SK-N-SH treated with all-trans-retinoic acid at 6 μM for 48 hours (cell line): ENCODE measurements at regions not wholly inside any gene's neighbourhood (a gene's known extent, or its start where the extent isn't known, plus 50 kb on each side); places are given as distances from the start of the nearest gene placed in this dataset.
"Not testable (repeated sequence)": the region's sequence is repeated elsewhere in the genome, so short reads cannot be mapped to it uniquely, and the experiment has no call there.

Experiments
- ATAC-seq: fragments of 200-7000 bp; cut with Tn5 transposase; 3 replicates; pipeline ENCODE4 v1.9.1; 2020; ENCODE audit warnings: mild to moderate bottlenecking, moderate library complexity
- ARNTL ChIP-seq: fragments of 450-650 bp; formaldehyde crosslinking; IDR thresholded peaks from 2 replicates; pipeline ENCODE4 v1.5.0; 2020; ENCODE audit warnings: low read depth, mild to moderate bottlenecking, moderate library complexity, borderline replicate concordance
- BACH2 ChIP-seq: fragments of 250-450 bp; sonication (Bioruptor Pico); IDR thresholded peaks from 2 replicates; pipeline ENCODE4 v1.9.0; 2021; ENCODE audit warnings: mild to moderate bottlenecking, borderline replicate concordance
- CSDC2 ChIP-seq: fragments of 250-450 bp; sonication (Bioruptor Pico); IDR thresholded peaks from 2 replicates; pipeline ENCODE4 v1.5.0; 2020; ENCODE audit warnings: mild to moderate bottlenecking, moderate library complexity
- ESRRG ChIP-seq: fragments of 250-450 bp; sonication (Bioruptor Pico); IDR thresholded peaks from 2 replicates; pipeline ENCODE4 v1.6.1; 2021; ENCODE audit warnings: mild to moderate bottlenecking
- GLIS3 ChIP-seq: fragments of 250-450 bp; sonication (Bioruptor Pico); IDR thresholded peaks from 2 replicates; pipeline ENCODE4 v1.5.0; 2020; ENCODE audit warnings: mild to moderate bottlenecking, moderate library complexity
- ISL1 ChIP-seq: fragments of 250-450 bp; sonication (Bioruptor Pico); IDR thresholded peaks from 2 replicates; pipeline ENCODE4 v2.1.2; 2022; ENCODE audit warnings: mild to moderate bottlenecking, moderate library complexity
- OSR1 ChIP-seq: fragments of 250-450 bp; sonication (Bioruptor Pico); IDR thresholded peaks from 2 replicates; pipeline ENCODE4 v1.8.0; 2022; ENCODE audit warnings: moderate library complexity, mild to moderate bottlenecking, inconsistent platforms
- PATZ1 ChIP-seq: fragments of 250-450 bp; sonication (Bioruptor Pico); IDR thresholded peaks from 2 replicates; pipeline ENCODE4 v1.8.0; 2020; ENCODE audit warnings: mild to moderate bottlenecking, moderate library complexity, borderline replicate concordance
- PPARA ChIP-seq: fragments of 250-450 bp; sonication (Bioruptor Pico); IDR thresholded peaks from 2 replicates; pipeline ENCODE4 v1.5.0; 2020; ENCODE audit warnings: mild to moderate bottlenecking, borderline replicate concordance
- RARB ChIP-seq: fragments of 250-450 bp; sonication (Bioruptor Pico); IDR thresholded peaks from 2 replicates; pipeline ENCODE4 v1.8.0; 2021; ENCODE audit warnings: mild to moderate bottlenecking, moderate library complexity
- SNAI2 ChIP-seq: fragments of 250-450 bp; sonication (Bioruptor Pico); IDR thresholded peaks from 2 replicates; pipeline ENCODE4 v1.5.0; 2020; ENCODE audit warnings: mild to moderate bottlenecking, moderate library complexity
- TCF4 ChIP-seq: fragments of 250-450 bp; sonication (Bioruptor Pico); IDR thresholded peaks from 2 replicates; pipeline ENCODE4 v1.8.0; 2021; ENCODE audit warnings: mild to moderate bottlenecking, moderate library complexity, borderline replicate concordance
- TOX ChIP-seq: fragments of 250-450 bp; sonication (Bioruptor Pico); IDR thresholded peaks from 2 replicates; pipeline ENCODE4 v1.8.0; 2021; ENCODE audit warnings: mild to moderate bottlenecking, moderate library complexity, borderline replicate concordance
- ZC3H10 ChIP-seq: fragments of 250-450 bp; sonication (Bioruptor Pico); IDR thresholded peaks from 2 replicates; pipeline ENCODE4 v1.5.1; 2021; ENCODE audit warnings: mild to moderate bottlenecking, moderate library complexity
- ZFP3 ChIP-seq: fragments of 250-450 bp; sonication (Bioruptor Pico); IDR thresholded peaks from 2 replicates; pipeline ENCODE4 v1.5.0; 2020; ENCODE audit warnings: mild to moderate bottlenecking, moderate library complexity
- ZFP30 ChIP-seq: fragments of 450-650 bp; formaldehyde crosslinking; IDR thresholded peaks from 2 replicates; pipeline ENCODE4 v1.5.0; 2022; ENCODE audit warnings: mild to moderate bottlenecking, moderate library complexity
- ZNF565 ChIP-seq: fragments of 450-650 bp; formaldehyde crosslinking; conservative IDR thresholded peaks from 2 replicates; pipeline ENCODE4 v1.5.0; 2020; ENCODE audit warnings: low read depth, mild to moderate bottlenecking, moderate library complexity
- ZNF70 ChIP-seq: fragments of 450-650 bp; formaldehyde crosslinking; IDR thresholded peaks from 2 replicates; pipeline ENCODE4 v1.5.0; 2020; ENCODE audit warnings: mild to moderate bottlenecking, moderate library complexity
- ZNF8 ChIP-seq: fragments of 450-650 bp; formaldehyde crosslinking; IDR thresholded peaks from 2 replicates; pipeline ENCODE4 v1.5.0; 2020; ENCODE audit warnings: mild to moderate bottlenecking, moderate library complexity
- TF ChIP-seq, protein P1 (sequence below): fragments of 250-450 bp; sonication (Bioruptor Pico); IDR thresholded peaks from 2 replicates; pipeline ENCODE4 v1.5.1; 2021; ENCODE audit warnings: mild to moderate bottlenecking, moderate library complexity
- TF ChIP-seq, protein P2 (sequence below): fragments of 250-450 bp; sonication (Bioruptor Pico); IDR thresholded peaks from 2 replicates; pipeline ENCODE4 v1.5.0; 2020; ENCODE audit warnings: mild to moderate bottlenecking, moderate library complexity
- TF ChIP-seq, protein P3 (sequence below): fragments of 250-450 bp; sonication (Bioruptor Pico); IDR thresholded peaks from 2 replicates; pipeline ENCODE4 v1.8.0; 2021; ENCODE audit warnings: low read depth, mild to moderate bottlenecking, moderate library complexity, borderline replicate concordance
- TF ChIP-seq, protein P4 (sequence below): fragments of 250-450 bp; sonication (Bioruptor Pico); IDR thresholded peaks from 2 replicates; pipeline ENCODE4 v1.5.1; 2020; ENCODE audit warnings: low read depth, mild to moderate bottlenecking, moderate library complexity

DNA sequence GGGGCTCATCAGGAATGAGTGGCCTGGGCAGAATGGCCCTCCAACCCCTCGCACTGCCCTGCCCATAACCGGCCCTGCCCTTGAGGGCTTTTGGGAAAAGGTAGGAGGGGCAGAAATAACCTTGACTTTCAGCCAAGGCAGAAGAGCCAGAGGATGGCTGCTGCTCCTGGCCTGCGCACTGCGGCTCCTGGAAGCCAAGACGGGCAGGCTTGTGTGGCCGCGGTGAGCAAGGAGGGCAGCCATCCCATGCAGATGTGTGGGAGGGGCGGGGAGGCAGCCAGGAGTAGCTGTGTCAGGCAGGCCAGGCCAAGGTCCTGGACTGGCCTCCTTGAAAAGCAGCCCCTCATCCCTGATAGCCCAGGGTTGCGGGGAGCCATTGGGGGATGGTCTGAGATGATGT is 57.6 kb upstream of the URI1 start:
- no peak for TF ChIP-seq ZNF8
- TF ChIP-seq OSR1, result no peak
- TF ChIP-seq RARB (CRISPR knock-in tag), result no peak
- TF ChIP-seq ISL1 (CRISPR knock-in tag), result no peak
- TF ChIP-seq, protein P1, sequence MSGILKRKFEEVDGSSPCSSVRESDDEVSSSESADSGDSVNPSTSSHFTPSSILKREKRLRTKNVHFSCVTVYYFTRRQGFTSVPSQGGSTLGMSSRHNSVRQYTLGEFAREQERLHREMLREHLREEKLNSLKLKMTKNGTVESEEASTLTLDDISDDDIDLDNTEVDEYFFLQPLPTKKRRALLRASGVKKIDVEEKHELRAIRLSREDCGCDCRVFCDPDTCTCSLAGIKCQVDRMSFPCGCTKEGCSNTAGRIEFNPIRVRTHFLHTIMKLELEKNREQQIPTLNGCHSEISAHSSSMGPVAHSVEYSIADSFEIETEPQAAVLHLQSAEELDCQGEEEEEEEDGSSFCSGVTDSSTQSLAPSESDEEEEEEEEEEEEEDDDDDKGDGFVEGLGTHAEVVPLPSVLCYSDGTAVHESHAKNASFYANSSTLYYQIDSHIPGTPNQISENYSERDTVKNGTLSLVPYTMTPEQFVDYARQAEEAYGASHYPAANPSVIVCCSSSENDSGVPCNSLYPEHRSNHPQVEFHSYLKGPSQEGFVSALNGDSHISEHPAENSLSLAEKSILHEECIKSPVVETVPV (CRISPR knock-in tag), result no peak
- no peak for TF ChIP-seq BACH2
- TF ChIP-seq ZNF70 (CRISPR knock-in tag), result no peak
- no peak for TF ChIP-seq PATZ1 (CRISPR knock-in tag)
- no peak for TF ChIP-seq ESRRG
- TF ChIP-seq, protein P2, sequence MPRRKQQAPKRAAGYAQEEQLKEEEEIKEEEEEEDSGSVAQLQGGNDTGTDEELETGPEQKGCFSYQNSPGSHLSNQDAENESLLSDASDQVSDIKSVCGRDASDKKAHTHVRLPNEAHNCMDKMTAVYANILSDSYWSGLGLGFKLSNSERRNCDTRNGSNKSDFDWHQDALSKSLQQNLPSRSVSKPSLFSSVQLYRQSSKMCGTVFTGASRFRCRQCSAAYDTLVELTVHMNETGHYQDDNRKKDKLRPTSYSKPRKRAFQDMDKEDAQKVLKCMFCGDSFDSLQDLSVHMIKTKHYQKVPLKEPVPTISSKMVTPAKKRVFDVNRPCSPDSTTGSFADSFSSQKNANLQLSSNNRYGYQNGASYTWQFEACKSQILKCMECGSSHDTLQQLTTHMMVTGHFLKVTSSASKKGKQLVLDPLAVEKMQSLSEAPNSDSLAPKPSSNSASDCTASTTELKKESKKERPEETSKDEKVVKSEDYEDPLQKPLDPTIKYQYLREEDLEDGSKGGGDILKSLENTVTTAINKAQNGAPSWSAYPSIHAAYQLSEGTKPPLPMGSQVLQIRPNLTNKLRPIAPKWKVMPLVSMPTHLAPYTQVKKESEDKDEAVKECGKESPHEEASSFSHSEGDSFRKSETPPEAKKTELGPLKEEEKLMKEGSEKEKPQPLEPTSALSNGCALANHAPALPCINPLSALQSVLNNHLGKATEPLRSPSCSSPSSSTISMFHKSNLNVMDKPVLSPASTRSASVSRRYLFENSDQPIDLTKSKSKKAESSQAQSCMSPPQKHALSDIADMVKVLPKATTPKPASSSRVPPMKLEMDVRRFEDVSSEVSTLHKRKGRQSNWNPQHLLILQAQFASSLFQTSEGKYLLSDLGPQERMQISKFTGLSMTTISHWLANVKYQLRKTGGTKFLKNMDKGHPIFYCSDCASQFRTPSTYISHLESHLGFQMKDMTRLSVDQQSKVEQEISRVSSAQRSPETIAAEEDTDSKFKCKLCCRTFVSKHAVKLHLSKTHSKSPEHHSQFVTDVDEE (CRISPR knock-in tag), result no peak
- TF ChIP-seq ZNF565 (CRISPR knock-in tag), result no peak
- TF ChIP-seq SNAI2 (CRISPR knock-in tag), result no peak
- no peak for TF ChIP-seq GLIS3 (CRISPR knock-in tag)
- TF ChIP-seq CSDC2 (CRISPR knock-in tag), result no peak
- no peak for TF ChIP-seq ZFP3
- TF ChIP-seq PPARA (CRISPR knock-in tag), result no peak
- TF ChIP-seq, protein P3, sequence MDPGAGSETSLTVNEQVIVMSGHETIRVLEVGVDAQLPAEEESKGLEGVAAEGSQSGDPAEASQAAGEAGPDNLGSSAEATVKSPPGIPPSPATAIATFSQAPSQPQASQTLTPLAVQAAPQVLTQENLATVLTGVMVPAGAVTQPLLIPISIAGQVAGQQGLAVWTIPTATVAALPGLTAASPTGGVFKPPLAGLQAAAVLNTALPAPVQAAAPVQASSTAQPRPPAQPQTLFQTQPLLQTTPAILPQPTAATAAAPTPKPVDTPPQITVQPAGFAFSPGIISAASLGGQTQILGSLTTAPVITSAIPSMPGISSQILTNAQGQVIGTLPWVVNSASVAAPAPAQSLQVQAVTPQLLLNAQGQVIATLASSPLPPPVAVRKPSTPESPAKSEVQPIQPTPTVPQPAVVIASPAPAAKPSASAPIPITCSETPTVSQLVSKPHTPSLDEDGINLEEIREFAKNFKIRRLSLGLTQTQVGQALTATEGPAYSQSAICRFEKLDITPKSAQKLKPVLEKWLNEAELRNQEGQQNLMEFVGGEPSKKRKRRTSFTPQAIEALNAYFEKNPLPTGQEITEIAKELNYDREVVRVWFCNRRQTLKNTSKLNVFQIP (CRISPR knock-in tag), result no peak
- TF ChIP-seq TOX, result no peak
- no peak for TF ChIP-seq ZFP30 (CRISPR knock-in tag)
- TF ChIP-seq ARNTL (CRISPR knock-in tag), result no peak
- ATAC-seq, result no peak

DNA sequence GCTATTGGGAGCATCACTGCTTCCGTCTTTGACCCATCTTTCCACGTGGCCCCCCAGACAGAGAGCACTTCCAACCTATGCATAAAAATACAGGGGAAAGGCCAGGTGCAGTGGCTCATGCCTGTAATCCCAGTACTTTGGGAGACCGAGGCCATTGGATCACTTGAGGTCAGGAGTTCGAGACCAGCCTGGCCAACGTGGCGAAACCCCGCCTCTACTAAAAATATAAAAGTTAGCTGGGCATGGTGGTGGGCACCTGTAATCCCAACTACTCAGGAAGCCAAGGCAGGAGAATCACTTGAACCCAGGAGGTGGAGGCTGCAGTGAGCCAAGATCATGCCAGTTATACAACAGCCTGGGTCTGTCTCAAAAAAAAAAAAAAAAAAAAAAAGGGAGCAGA is 55.9 kb upstream of the URI1 start:
- ATAC-seq, result not testable (repeated sequence)

GRCh38 chr19:29886586-29886985 is 55.5 kb upstream of the URI1 start:
- TF ChIP-seq TOX, result no peak
- no peak for TF ChIP-seq RARB (CRISPR knock-in tag)
- no peak for TF ChIP-seq ZNF565 (CRISPR knock-in tag)
- no peak for TF ChIP-seq ZNF8
- no peak for TF ChIP-seq ARNTL (CRISPR knock-in tag)
- no peak for TF ChIP-seq ISL1 (CRISPR knock-in tag)
- no peak for TF ChIP-seq PPARA (CRISPR knock-in tag)
- no peak for TF ChIP-seq OSR1
- no peak for TF ChIP-seq ZFP3
- TF ChIP-seq, protein P4, sequence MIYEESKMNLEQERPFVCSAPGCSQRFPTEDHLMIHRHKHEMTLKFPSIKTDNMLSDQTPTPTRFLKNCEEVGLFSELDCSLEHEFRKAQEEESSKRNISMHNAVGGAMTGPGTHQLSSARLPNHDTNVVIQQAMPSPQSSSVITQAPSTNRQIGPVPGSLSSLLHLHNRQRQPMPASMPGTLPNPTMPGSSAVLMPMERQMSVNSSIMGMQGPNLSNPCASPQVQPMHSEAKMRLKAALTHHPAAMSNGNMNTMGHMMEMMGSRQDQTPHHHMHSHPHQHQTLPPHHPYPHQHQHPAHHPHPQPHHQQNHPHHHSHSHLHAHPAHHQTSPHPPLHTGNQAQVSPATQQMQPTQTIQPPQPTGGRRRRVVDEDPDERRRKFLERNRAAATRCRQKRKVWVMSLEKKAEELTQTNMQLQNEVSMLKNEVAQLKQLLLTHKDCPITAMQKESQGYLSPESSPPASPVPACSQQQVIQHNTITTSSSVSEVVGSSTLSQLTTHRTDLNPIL (CRISPR knock-in tag), result no peak
- TF ChIP-seq, protein P2 (CRISPR knock-in tag), result no peak
- no peak for TF ChIP-seq BACH2
- TF ChIP-seq ZNF70 (CRISPR knock-in tag), result no peak
- TF ChIP-seq ESRRG, result no peak
- no peak for TF ChIP-seq ZFP30 (CRISPR knock-in tag)
- TF ChIP-seq TCF4, result no peak
- no peak for TF ChIP-seq ZC3H10 (CRISPR knock-in tag)
- TF ChIP-seq, protein P1 (CRISPR knock-in tag), result no peak
- no peak for TF ChIP-seq GLIS3 (CRISPR knock-in tag)
- ATAC-seq, result no peak
